SK-MEL-5 (cell line): ENCODE measurements at regions not wholly inside any gene's neighbourhood (a gene's known extent, or its start where the extent isn't known, plus 50 kb on each side); places are given as distances from the start of the nearest gene placed in this dataset.

ENCODE experiments used
- DNase-seq: peaks from one replicate; pipeline ENCODE4 v3.0.0-alpha.2; 2016; ENCODE audit warnings: low read depth, low spot score
- in situ Hi-C: cut with HindIII; loops from 2 replicates; pipeline ENCODE4 v1.10.0; 2016; ENCODE audit warnings: low sequenced_read_pairs, high pct_unique_total_duplicates, low pct_unique_long_range_greater_than_20kb

DNA sequence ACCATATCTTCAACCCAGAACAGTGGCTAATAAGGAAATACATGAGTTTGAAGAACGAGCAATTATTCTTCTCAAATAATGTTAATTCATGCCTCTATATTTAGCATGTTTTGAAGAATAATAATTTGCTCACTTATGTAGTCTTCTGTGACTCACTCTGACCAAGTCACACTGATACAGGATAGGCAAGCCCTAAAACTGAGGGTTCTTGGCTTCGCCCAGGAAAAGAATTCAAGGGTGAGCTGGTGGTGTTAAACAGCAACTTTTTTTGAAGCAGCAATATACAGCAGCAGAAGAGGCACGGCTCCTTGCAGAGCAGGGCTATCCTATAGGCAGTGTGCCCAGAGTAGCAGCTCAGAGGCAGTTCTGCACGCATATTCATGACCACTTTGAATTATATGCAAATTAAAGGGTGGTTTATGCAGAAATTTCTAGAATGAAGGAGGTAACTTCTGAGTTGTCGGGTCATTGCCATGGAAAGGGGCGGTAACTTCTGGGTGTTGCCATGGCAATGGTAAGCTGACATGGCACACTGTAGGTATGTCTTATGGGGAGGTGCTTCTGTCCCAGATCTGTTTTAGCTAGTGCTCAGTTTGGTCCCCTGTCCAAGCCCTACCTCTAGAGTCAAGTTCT lies 200.6 kb downstream of the RND3 start:
- in situ Hi-C loops: no loop called here
- DNase-seq: no peak

DNA sequence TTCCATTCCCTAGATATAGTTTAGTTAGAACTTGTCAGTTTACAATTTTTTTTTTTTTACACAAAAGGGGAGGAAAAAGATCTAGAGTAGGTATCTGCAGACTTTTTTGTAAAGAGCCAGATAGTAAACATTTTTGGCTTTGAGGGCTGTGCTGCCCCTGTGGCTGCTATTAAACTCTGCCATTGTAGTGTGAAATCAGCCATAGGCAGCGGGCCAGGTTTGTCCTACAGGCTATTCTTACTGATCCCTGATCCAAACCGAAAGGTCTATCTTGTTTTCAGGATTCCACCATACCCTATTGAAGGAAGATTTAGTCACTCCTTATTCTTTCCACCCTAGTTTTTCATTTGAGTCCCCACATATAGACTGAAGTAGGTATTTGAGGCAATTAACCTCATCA lies 203.4 kb downstream of the RND3 start:
- DNase-seq: no peak
- in situ Hi-C loops: no loop called here

DNA sequence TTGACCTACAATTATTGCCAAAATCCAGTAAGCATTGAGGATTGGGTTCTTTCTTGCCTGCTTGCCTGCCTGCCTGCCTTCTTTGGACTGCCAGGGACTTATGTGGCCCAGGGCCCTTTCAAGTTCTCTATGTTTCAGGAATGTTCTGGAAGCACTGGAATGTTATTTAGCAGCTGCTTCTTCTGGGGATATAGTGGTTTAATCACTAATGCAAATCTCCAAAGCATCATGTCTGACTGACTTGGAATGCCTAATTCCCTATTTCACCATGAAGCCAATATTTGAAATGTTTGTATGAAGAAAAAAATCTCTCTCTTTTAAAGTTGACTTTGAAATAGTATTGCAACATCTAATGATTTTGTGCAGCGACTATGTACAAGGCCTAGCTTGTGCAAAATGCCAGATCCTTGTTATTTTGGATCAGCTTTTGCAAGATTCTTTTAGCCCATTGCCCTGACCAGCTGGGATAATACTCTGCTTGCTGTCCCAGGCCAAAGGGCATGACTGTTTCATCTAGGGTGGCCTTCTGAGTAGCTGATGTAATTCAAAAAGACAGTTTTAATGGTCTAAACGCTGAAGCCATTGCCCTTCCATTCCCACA lies 204.6 kb downstream of the RND3 start:
- no peak for DNase-seq
- in situ Hi-C loops: no loop called here

DNA sequence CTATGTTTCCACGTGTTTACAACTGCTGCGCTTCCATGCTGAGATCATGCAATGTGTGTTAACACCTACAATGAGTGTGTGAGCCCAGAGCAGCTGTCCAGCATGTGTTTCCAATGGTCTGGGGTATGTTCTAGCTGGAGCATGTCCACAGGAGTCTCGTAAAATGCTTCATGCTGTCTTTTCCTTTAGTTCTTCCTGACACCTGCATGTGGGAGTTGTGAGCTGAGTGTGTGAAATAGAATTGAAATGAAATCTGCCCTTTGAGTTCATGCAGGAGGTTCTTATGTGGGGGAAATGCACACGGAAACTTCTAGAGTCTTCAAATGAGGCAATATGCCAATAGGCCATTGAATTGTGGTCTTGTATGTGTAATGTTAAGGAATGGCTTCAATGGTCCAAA lies 205.1 kb downstream of the RND3 start:
- in situ Hi-C loops: no loop called here
- DNase-seq: no peak

DNA sequence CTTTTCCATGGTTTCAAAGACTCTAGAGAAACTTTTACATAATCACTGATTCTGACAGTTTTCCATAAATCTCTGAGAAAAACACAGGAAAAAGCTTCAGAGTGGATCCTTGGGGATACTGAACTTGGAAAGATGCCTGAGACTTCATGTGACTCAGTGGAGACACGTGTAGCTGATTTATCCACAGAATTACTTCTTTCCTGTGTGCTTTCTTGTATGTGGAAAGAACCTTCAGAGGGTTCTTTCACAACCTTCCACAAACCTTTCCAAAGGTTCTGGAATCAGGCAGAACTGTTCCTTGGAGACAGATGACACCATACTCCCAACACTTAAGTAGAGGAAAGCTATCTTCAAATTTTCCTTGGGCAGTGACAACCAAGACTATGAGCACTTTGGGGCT lies 207.2 kb downstream of the RND3 start:
- DNase-seq: peak; percentile 46
- in situ Hi-C loops: no loop called here

DNA sequence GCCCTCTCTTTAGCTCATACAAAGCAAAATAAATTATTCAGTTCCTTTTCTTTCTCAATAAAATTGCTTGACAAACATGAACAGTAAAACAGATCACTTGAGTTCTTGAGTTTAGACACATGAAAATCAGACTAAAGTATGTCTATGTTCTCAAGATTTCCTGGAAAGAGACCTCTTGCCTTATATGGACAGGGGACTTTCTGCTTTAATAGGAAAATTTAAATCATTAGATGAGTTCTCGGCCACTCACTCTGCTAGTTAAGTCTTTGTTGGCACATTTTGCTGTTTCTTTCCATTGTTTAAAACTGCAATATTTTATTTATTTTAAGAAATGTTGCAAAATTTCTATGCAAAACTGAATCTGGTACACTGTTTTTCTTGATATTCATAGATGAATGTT lies 207.8 kb downstream of the RND3 start:
- in situ Hi-C loops: no loop called here
- DNase-seq: no peak

DNA sequence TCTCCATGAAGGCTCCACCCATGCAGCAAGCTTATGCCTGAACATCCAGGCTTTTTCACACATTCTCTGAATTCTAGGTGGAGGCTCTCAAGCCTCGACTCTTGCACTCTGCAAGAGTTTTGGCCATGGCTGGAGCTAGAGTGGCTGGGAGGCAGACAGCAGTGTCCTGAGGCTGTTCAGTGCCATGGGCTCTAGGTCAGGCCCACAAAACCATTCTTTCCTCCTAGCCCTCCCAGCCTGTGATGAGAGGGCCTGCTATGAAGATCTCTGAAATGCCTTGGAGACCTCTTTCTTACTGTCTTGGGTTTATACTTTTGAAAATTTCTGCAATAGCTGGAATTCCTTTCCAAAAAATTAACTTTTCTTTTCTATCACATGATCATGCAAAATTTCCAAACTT lies 210.7 kb downstream of the RND3 start:
- DNase-seq: no peak
- in situ Hi-C loops: no loop called here

DNA sequence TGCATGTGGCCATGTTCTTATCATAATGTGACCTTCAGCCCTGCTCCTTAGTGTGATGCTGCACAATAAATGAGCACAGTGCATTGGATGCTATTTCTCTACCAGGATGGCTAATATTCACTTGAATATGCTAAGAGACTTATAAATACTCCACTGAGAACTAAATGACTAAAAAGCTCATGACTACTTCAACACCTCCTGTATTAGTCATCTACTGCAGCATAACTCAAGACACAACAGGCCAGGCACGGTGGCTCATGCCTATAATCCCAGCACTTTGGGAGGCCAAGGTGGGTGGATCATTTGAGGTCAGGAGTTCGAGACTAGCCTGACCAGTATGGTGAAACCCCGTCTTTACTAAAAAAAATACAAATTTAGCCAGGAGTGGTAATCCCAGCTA lies 213.4 kb downstream of the RND3 start:
- in situ Hi-C loops: no loop called here
- no peak for DNase-seq

DNA sequence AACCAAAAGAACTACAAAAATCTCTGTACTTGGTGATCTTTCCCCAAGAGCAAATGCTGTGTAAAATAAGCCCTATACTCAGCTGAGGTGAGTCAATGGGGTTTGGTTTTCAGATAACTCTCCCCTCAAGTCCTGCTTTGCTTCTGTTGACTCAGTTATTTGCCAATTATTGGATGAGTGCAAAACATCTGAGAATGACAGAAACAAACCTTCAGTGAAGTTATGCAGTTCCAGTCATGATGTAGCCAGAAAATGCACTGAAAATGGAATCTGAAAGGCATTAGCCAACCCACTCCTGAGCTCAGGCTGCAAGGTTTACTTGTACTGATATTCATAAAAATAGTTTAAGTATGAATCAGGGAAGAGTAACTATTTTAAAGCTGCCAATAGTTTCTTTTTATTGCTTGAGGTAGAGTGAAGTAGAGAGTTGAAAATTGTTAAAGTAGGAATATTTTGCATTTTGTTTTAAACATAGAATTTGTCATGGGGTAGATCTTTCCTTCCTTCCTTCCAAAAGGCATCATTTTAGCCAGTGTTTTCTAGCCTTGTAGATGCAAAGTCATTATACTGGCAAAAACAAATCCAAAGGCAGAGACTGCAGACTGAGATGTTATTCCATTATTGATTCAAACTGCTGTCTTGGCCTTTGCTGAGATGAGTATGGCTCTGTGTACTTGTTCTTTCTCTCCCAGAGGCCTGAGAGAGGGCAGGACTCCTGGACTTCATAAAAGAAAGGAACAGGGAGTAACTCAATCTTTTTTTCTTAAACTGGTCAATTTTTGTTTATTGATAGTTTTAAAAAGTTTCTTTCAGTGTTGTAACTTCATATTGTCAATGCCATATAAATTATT lies 215.3 kb downstream of the RND3 start:
- in situ Hi-C loops: no loop called here
- no peak for DNase-seq

DNA sequence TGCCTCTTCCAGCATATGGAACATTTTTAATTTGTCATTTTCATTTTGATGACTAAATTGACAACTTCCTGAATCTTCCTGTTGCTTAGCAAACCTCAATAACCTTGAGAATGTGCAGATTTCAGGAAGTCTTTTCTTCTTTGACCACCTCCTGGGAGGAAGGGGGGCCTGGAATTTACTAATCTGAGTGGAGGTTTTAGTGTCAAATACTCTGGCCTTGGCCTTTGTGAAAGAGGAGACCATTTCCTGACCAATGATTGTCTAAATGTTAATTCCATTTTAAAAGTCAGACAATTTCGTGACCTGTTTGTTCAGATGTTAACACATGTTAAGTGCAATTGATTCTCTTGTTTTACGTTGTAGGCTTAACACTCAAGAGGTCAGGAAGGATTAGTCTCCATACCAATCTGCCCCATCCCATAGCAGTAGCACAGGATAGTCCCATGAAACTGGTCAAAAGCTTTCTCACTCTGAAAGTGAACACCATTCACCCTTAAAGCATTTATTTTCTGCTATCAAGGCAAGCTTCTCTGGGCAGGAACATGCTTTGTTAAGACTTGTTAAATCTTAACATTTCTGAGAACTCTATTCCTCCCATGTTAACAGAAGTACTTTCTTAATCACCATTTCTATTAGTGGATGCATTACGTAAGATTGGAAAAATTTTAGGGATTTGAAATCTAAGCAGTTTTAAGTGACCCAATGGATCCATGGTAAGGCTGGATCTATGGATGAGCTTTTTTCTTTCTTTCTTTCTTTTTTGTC lies 219.6 kb downstream of the RND3 start:
- no peak for DNase-seq
- in situ Hi-C loops: no loop called here

DNA sequence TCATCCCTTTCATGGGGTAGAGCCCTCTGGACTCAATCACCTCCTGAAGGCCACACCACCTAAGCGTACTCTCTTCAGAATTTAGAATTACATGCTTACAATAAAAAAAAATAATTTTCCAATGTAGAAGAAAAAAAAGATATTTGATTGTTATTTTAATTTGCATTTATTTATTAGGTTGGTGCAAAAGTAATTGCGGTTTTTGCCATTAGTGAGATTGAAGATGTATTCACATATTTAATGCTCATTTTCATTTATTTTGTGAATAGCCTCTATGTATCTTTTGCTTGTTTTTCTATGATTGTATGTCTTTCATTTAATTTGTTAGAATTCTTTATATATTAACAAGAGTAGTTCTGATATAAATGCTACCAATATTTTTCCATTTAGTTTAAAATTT lies 220.5 kb downstream of the RND3 start:
- no peak for DNase-seq
- in situ Hi-C loops: no loop called here

DNA sequence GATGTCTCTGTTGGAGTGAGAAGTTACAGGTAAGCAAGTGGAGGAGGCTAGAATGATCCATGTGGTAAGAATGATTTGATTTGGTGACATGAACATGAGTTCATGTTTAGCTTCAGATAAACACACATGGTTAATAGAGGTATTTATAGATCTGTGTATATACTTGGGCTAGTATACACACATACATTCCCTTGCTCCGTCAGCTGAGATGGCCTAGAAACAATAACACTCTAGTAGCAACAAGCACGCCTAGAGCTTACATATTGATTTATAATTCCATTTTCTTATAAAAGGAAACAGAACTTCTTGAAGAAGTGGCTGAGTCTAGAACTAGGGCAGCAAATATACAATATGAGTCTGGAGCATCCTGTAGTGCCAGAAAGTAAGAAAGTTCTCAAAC lies 223.0 kb downstream of the RND3 start:
- in situ Hi-C loops: no loop called here

DNA sequence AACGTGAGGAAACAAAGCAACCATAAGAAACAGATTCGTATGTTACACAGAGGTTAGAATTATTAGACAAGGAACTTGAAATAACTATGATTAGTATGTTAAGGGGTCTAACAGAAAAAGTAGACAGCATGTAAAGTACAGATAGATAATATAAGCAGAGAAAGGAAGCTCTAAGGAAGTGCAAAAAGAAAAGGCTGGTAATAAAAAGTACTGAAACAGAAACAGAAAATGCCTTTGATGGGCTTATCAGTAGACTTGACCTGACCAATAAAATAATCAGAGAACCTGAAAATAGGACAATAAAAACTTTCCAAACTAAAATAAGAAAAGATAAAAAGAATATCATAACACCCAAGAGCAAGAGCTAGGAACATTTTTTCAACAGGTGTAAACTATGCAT lies 225.8 kb downstream of the RND3 start:
- no peak for DNase-seq
- in situ Hi-C loops: no loop called here

More for the DNA sequence above, 223.0 kb downstream of the RND3 start:
- no peak for DNase-seq

DNA sequence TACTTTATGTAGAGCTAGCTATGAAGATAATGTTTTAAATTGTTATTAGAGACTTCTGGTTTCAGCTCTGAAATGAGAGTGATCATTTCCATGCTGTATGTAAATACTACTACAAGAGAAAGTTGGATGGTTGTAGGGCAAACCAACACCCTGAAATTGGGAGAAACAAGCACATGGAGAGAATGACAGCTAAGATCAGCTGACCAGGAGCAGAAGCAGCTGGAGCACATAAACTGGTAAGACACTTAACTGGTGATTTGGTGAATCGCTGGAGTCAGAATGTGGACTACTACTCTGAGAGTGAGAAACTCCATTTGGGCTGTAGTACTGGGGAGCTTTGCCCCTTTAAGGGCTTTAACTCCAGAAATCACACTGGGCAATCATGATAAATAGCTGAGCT lies 226.8 kb downstream of the RND3 start:
- no peak for DNase-seq
- in situ Hi-C loops: no loop called here

DNA sequence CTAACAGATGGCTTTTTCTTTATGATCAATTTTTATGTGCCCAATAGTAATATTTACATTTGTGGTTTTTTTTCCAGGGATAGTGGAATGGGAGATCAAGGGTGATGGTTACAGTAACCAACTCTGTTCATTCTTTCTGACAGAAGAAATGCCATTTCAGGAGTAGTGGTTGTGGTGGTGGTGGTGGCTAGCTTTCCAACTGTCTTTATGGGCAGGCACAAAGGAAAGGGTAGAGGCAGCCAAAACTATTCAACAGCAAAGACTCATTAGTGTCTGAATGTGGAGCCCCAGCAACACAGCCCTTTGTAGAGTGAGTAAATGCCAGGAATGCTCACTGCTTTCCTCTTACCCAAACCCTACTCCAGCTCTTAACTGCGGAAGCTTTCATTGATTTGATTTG lies 227.7 kb downstream of the RND3 start:
- in situ Hi-C loops: no loop called here
- no peak for DNase-seq

DNA sequence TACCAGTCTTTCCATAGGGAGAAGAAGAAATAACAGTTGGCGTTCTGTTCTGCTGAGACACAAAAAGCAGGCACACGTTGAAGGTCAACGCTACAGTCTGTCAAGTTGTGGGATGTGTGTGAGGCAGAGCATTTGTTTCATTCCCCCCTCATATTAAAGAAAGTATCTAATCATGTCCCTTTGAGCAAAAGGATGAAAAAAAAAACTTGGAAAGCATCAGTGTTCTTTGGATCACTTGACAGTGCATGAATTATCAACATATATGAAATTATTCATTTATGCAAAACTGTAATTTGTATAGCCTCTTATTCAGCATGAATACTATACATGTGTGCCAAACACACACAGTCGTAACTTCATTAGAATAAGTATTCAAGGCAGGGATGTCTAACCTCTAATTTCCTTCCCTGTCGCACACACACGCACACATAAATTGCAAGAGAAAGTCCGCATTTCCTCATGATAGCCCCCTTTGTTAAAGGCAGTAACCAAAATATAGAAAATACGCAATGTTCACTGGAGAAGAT lies 228.6 kb downstream of the RND3 start:
- DNase-seq: no peak
- in situ Hi-C loops: no loop called here

DNA sequence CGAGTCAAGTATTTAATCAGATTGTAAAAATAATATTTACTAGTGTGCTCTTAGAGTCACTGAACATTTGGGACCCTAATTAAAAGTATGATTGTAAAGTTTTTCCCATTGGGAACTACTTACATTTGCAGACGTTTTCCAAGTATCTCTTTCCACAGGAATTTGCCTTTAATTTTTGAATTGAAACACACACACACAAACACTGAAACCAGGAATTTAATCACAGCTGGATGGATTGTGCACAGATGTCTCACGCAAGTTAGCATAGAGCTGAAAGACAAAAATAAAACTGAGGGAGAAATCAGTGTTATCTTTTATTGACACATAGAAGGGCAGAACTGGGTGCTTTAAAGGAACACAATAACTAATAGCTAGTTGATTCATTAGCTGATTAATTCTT lies 230.7 kb downstream of the RND3 start:
- in situ Hi-C loops: no loop called here
- DNase-seq: no peak

DNA sequence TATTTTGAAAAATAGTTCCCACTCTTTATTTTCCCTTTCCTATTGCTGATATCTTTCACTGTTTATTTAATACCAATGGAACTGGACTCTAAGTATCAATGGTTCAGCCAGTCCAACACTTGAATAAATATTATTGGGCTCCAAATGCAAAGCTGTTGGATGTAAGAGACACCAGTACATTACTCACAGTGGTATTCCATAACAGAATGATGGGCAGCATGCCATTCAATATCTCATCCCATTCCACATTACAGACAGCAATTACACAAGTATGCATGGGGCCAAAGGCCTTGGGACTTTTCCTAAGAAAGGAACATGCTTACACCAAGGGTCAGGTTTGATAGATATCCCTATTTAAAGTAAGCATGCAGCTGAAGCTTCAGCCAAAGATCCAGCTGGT lies 231.9 kb downstream of the RND3 start:
- in situ Hi-C loops: no loop called here
- DNase-seq: no peak
